Endothelial cell of umbilical vein (primary cell): ENCODE measurements at regions not wholly inside any gene's neighbourhood (a gene's known extent, or its start where the extent isn't known, plus 50 kb on each side); places are given as distances from the start of the nearest gene placed in this dataset.

ENCODE experiments used
- BruUV-seq: library from RNA; stranded (reverse); fragments of 400-500 nt; replicated peaks from 2 replicates; lab custom pipeline; 2021; lab: Mats Ljungman, UMichigan
- CTCF ChIA-PET: fragments of 300-600, 350-600 bp; sonication (Branson Sonifier 250); formaldehyde crosslinking; loops from one replicate; lab custom pipeline; 2021; ENCODE audit warnings: antibody characterized with exemption, inconsistent platforms; lab: Charles Lee
- POLR2A ChIA-PET: fragments of 300-600, 350-600 bp; sonication (Branson Sonifier 250); formaldehyde crosslinking; loops from one replicate; lab custom pipeline; 2021; ENCODE audit warnings: antibody characterized with exemption, inconsistent platforms; lab: Charles Lee
- DNase-seq: peaks from one replicate; pipeline ENCODE4 v3.0.0-alpha.2; 2011; ENCODE audit warnings: low read depth, low spot score
- FAIRE-seq: peaks from 2 replicates; lab custom pipeline; 2011; peaks lifted over from hg19 to GRCh38; lab: Jason Lieb, UNC
- H2AFZ ChIP-seq: 2 replicates; pipeline ENCODE4 v1.6.0; 2012; ENCODE audit warnings: low read depth, low read length, control low read depth, inconsistent platforms
- H3K27ac ChIP-seq: 2 replicates; pipeline ENCODE4 v1.5.1; 2011; ENCODE audit warnings: low read depth, mild to moderate bottlenecking, control low read depth, low read length, moderate library complexity; ENCODE audit not compliant: insufficient read depth
- H3K27me3 ChIP-seq, 2 experiments: 2 replicates each; pipeline versions ENCODE4 v1.6.0 to v1.6.1; 2011; ENCODE audit warnings: low read length in 2 of 2, mixed read lengths in 1 of 2; ENCODE audit not compliant: control insufficient read depth in 2 of 2, insufficient read depth in 2 of 2
- H3K36me3 ChIP-seq, 2 experiments: 2 replicates in 1 of 2; 3 replicates in 1 of 2; pipeline ENCODE4 v1.5.1; 2011; ENCODE audit warnings: low read length in 2 of 2, mild to moderate bottlenecking in 1 of 2, moderate library complexity in 1 of 2; ENCODE audit not compliant: control insufficient read depth in 2 of 2, insufficient read depth in 2 of 2; ENCODE audit errors: extremely low read depth in 1 of 2
- H3K4me1 ChIP-seq: 3 replicates; pipeline ENCODE4 v1.5.1; 2011; ENCODE audit warnings: mild to moderate bottlenecking, low read length; ENCODE audit not compliant: control insufficient read depth, insufficient read depth; ENCODE audit errors: extremely low read depth
- H3K4me2 ChIP-seq: 2 replicates; pipeline ENCODE4 v1.6.1; 2011; ENCODE audit warnings: low read length, control low read depth, mixed read lengths; ENCODE audit not compliant: insufficient read depth
- H3K4me3 ChIP-seq, 3 experiments: fragments of 200-600 bp in 1 of 3; sonication (generic), shearing (Covaris generic) in 1 of 3; replicated peaks in 1 of 3; 2 replicates each; pipeline ENCODE4 v1.5.1; 2011 to 2016; ENCODE audit warnings: control low read depth in 3 of 3, low read length in 3 of 3, mild to moderate bottlenecking in 2 of 3, inconsistent platforms in 1 of 3, low read depth in 1 of 3, moderate library complexity in 1 of 3; ENCODE audit not compliant: insufficient read depth in 1 of 3
- H3K79me2 ChIP-seq: 2 replicates; pipeline ENCODE4 v1.6.0; 2012; ENCODE audit warnings: low read length, inconsistent platforms; ENCODE audit not compliant: control insufficient read depth, insufficient read depth
- H3K9ac ChIP-seq: replicated peaks from 2 replicates; pipeline ENCODE3; 2011; ENCODE audit warnings: low read length, control low read depth; ENCODE audit not compliant: insufficient read depth; ENCODE audit errors: extremely low read depth
- H3K9me1 ChIP-seq: replicated peaks from 3 replicates; pipeline ENCODE4 v1.6.0; 2011; ENCODE audit warnings: mild to moderate bottlenecking, low read length; ENCODE audit not compliant: control insufficient read depth, insufficient read depth; ENCODE audit errors: extremely low read depth
- H3K9me3 ChIP-seq: replicated peaks from 2 replicates; pipeline ENCODE4 v1.5.1; 2012; ENCODE audit warnings: low read length, inconsistent platforms; ENCODE audit not compliant: control insufficient read depth, insufficient read depth
- H4K20me1 ChIP-seq: replicated peaks from 2 replicates; pipeline ENCODE3; 2011; ENCODE audit warnings: mild to moderate bottlenecking, low read length; ENCODE audit not compliant: control insufficient read depth, insufficient read depth; ENCODE audit errors: extremely low read depth
- CTCF ChIP-seq, 2 donors: IDR thresholded peaks; 1 replicate in 1 of 2; 2 replicates in 1 of 2; pipeline ENCODE4 v1.5.1; 2011; ENCODE audit warnings: low read length in 2 of 2, mild to moderate bottlenecking in 2 of 2, moderate library complexity in 2 of 2, control low read depth in 1 of 2, inconsistent platforms in 1 of 2, low read depth in 1 of 2; ENCODE audit not compliant: insufficient read depth in 1 of 2; ENCODE audit errors: extremely low read depth in 1 of 2
- EZH2 ChIP-seq: IDR thresholded peaks from 2 replicates; pipeline ENCODE4 v1.6.1; 2012; ENCODE audit warnings: borderline replicate concordance, low read depth, mild to moderate bottlenecking, moderate library complexity, low read length, inconsistent platforms; ENCODE audit not compliant: severe bottlenecking
- FOS ChIP-seq: IDR thresholded peaks from 2 replicates; pipeline ENCODE4 v1.6.1; 2011; ENCODE audit warnings: mild to moderate bottlenecking, low read length, moderate library complexity, borderline replicate concordance; ENCODE audit not compliant: insufficient read depth
- GATA2 ChIP-seq: IDR thresholded peaks from 2 replicates; pipeline ENCODE4 v1.7.0; 2011; ENCODE audit warnings: low read depth, mild to moderate bottlenecking, moderate library complexity, mixed read lengths, low read length; ENCODE audit not compliant: insufficient read length, insufficient read depth
- JUN ChIP-seq: IDR thresholded peaks from 2 replicates; pipeline ENCODE4 v1.6.1; 2011; ENCODE audit warnings: borderline replicate concordance, low read depth; ENCODE audit not compliant: insufficient read length, insufficient read depth
- MAX ChIP-seq: IDR thresholded peaks from 2 replicates; pipeline ENCODE4 v1.6.1; 2011; ENCODE audit not compliant: insufficient read depth, insufficient read length
- MYC ChIP-seq: IDR thresholded peaks from one replicate; pipeline ENCODE4 v1.6.1; 2011; ENCODE audit warnings: mild to moderate bottlenecking, low read depth, low read length
- POLR2A ChIP-seq: IDR thresholded peaks from 2 replicates; pipeline ENCODE4 v1.6.1; 2012; ENCODE audit warnings: low read depth, mild to moderate bottlenecking, control low read depth, low read length
- POLR2AphosphoS5 ChIP-seq: IDR thresholded peaks from 2 replicates; pipeline ENCODE4 v1.6.1; 2012; ENCODE audit warnings: low read depth, mild to moderate bottlenecking, control low read depth, low read length, moderate library complexity; ENCODE audit not compliant: insufficient read depth
- dilution Hi-C: fragments of 300-500 bp; cut with MboI; formaldehyde crosslinking; loops from one replicate; pipeline ENCODE4 v1.15.0; 2019; ENCODE audit warnings: low sequenced_read_pairs; ENCODE audit not compliant: extremely low pct_ligation_motif_present
- intact Hi-C: fragments of 100-400 bp; cut with micrococcal nuclease; formaldehyde crosslinking; loops from one replicate; pipeline ENCODE4 v1.10.0; 2022

GRCh38 chr11:15794361-15795150, 561.8 kb downstream of the SOX6 start:
- BruUV-seq = no TSS peak
- Histone ChIP-seq H3K36me3 (no peaks in the 10 kb centered on the region), H3K4me2 (no peak overlapping the region), H3K9me3 (no peaks in the 10 kb centered on the region), H3K4me1 (no peaks in the 10 kb centered on the region), H3K9me1 (no peaks in the 10 kb centered on the region), H3K4me3 (no peak overlapping the region), H4K20me1 (no peaks in the 10 kb centered on the region), H3K79me2 (no peaks in the 10 kb centered on the region), H3K27me3 (no peaks in the 10 kb centered on the region), H2AFZ (no peak overlapping the region), H3K9ac (no peak overlapping the region), H3K27ac (no peak overlapping the region)
- DNase-seq = no peak
- TF ChIP-seq POLR2A (no peak), MYC (no peak), POLR2AphosphoS5 (no peak), FOS (no peak), MAX (no peak), CTCF (IDR thresholded peaks at IDR 0.05; ENCODE audit: extremely low read depth in 1 of 2, insufficient read depth in 1 of 2, low read depth in 1 of 2, low read length in 2 of 2) (no peak), GATA2 (no peak), EZH2 (no peak), JUN (no peak)
- POLR2A ChIA-PET = no interaction called here
- dilution Hi-C loops (no loop called here), intact Hi-C loops (no loop called here)
- CTCF ChIA-PET = no interaction called here
- FAIRE-seq = no peak
